Parathyroid adenoma (tissue), 2 donors: ENCODE measurements at regions not wholly inside any gene's neighbourhood (a gene's known extent, or its start where the extent isn't known, plus 50 kb on each side); places are given as distances from the start of the nearest gene placed in this dataset.
"Not testable (repeated sequence)": the region's sequence is repeated elsewhere in the genome, so short reads cannot be mapped to it uniquely, and the experiment has no call there.

Source experiments
- H2AFZ ChIP-seq: fragments of 300-600 bp; sonication (generic); one replicate; pipeline ENCODE4 v1.7.0; 2017; ENCODE audit warnings: antibody characterized with exemption, mild to moderate bottlenecking
- H3K27ac ChIP-seq: fragments of 300-600 bp; sonication (generic); one replicate; pipeline ENCODE4 v1.7.0; 2017
- H3K27me3 ChIP-seq: fragments of 300-600 bp; sonication (generic); one replicate; pipeline ENCODE4 v1.7.0; 2017; ENCODE audit warnings: low read length; ENCODE audit not compliant: control insufficient read depth, insufficient read depth
- H3K36me3 ChIP-seq: fragments of 300-600 bp; sonication (generic); one replicate; pipeline ENCODE4 v1.7.0; 2017; ENCODE audit warnings: low read length; ENCODE audit not compliant: control insufficient read depth, insufficient read depth
- H3K4me1 ChIP-seq: fragments of 300-600 bp; sonication (generic); one replicate; pipeline ENCODE4 v1.7.0; 2017; ENCODE audit warnings: control low read depth
- H3K4me2 ChIP-seq: fragments of 300-600 bp; sonication (generic); one replicate; pipeline ENCODE4 v1.7.0; 2017; ENCODE audit warnings: low read length
- H3K4me3 ChIP-seq: fragments of 300-600 bp; sonication (generic); one replicate; pipeline ENCODE4 v1.7.0; 2017; ENCODE audit warnings: low read depth, low read length
- H3K79me2 ChIP-seq: fragments of 300-600 bp; sonication (generic); one replicate; pipeline ENCODE4 v1.7.0; 2017; ENCODE audit warnings: control low read depth
- H3K9ac ChIP-seq: fragments of 300-600 bp; sonication (generic); one replicate; pipeline ENCODE4 v1.7.0; 2017; ENCODE audit warnings: mild to moderate bottlenecking
- H3K9me3 ChIP-seq: fragments of 300-600 bp; sonication (generic); one replicate; pipeline ENCODE4 v1.7.0; 2017; ENCODE audit warnings: low read length; ENCODE audit not compliant: control insufficient read depth
- CTCF ChIP-seq: fragments of 300-600 bp; sonication (generic); IDR thresholded peaks from one replicate; pipeline ENCODE4 v1.7.0; 2017; ENCODE audit warnings: antibody characterized with exemption, mild to moderate bottlenecking
- donor health status: primary hyperparathyroidism.

GRCh38 chr12:85422762-85423161, 142.7 kb downstream of the ALX1 start:
- TF ChIP-seq CTCF = no peak
- Histone ChIP-seq H3K27me3 (no peaks in the 10 kb centered on the region), H3K4me3 (no peak overlapping the region), H3K27ac (no peak overlapping the region), H3K9me3 (no peaks in the 10 kb centered on the region), H3K79me2 (no peaks in the 10 kb centered on the region), H3K9ac (no peak overlapping the region), H3K4me2 (no peak overlapping the region), H3K36me3 (no peaks in the 10 kb centered on the region), H2AFZ (no peak overlapping the region), H3K4me1 (no peaks in the 10 kb centered on the region)

- no peak overlapping the region for H2AFZ ChIP-seq
- H3K4me3 ChIP-seq = no peak overlapping the region
- no peak overlapping the region for H3K4me2 ChIP-seq
- no peaks in the 10 kb centered on the region for H3K4me1 ChIP-seq
- no peaks in the 10 kb centered on the region for H3K36me3 ChIP-seq
- no peak overlapping the region for H3K9ac ChIP-seq
- no peaks in the 10 kb centered on the region for H3K79me2 ChIP-seq
- no peaks in the 10 kb centered on the region for H3K27me3 ChIP-seq
- H3K27ac ChIP-seq = no peak overlapping the region
- no peaks in the 10 kb centered on the region for H3K9me3 ChIP-seq
- no peak for TF ChIP-seq CTCF
Measured at GRCh38 chr12:85423947-85424346, 143.9 kb downstream of the ALX1 start.

- H3K4me1 ChIP-seq = no peaks in the 10 kb centered on the region
- H3K79me2 ChIP-seq = no peaks in the 10 kb centered on the region
Measured at GRCh38 chr12:85424581-85425348, 144.7 kb downstream of the ALX1 start.

GRCh38 chr12:85425349-85425612, 145.3 kb downstream of the ALX1 start:
- no peaks in the 10 kb centered on the region for H3K4me1 ChIP-seq
- no peak overlapping the region for H3K9ac ChIP-seq
- no peak overlapping the region for H2AFZ ChIP-seq
- no peaks in the 10 kb centered on the region for H3K27me3 ChIP-seq
- H3K4me2 ChIP-seq = no peak overlapping the region
- no peak for TF ChIP-seq CTCF
- no peaks in the 10 kb centered on the region for H3K79me2 ChIP-seq
- H3K4me3 ChIP-seq = no peak overlapping the region
- no peaks in the 10 kb centered on the region for H3K36me3 ChIP-seq
- no peaks in the 10 kb centered on the region for H3K9me3 ChIP-seq
- H3K27ac ChIP-seq = no peak overlapping the region

More at GRCh38 chr12:85424581-85425348, 144.7 kb downstream of the ALX1 start:
- Histone ChIP-seq H2AFZ (no peak overlapping the region), H3K4me2 (no peak overlapping the region), H3K9me3 (no peaks in the 10 kb centered on the region), H3K4me3 (no peak overlapping the region), H3K27ac (no peak overlapping the region), H3K36me3 (no peaks in the 10 kb centered on the region), H3K27me3 (no peaks in the 10 kb centered on the region), H3K9ac (no peak overlapping the region)
- no peak for TF ChIP-seq CTCF

GRCh38 chr12:85425926-85426325, 145.9 kb downstream of the ALX1 start:
- H3K9ac ChIP-seq = no peak overlapping the region
- TF ChIP-seq CTCF = no peak
- no peaks in the 10 kb centered on the region for H3K27me3 ChIP-seq
- H3K36me3 ChIP-seq = no peaks in the 10 kb centered on the region
- H3K4me3 ChIP-seq = no peak overlapping the region
- no peak overlapping the region for H2AFZ ChIP-seq
- H3K27ac ChIP-seq = no peak overlapping the region
- H3K9me3 ChIP-seq = no peaks in the 10 kb centered on the region
- H3K79me2 ChIP-seq = no peaks in the 10 kb centered on the region
- no peak overlapping the region for H3K4me2 ChIP-seq
- H3K4me1 ChIP-seq = no peaks in the 10 kb centered on the region

GRCh38 chr12:85433148-85433547, 153.1 kb downstream of the ALX1 start:
- H3K36me3 ChIP-seq, H3K27me3 ChIP-seq, H3K9ac ChIP-seq, H3K27ac ChIP-seq, H3K9me3 ChIP-seq, H3K79me2 ChIP-seq, H3K4me3 ChIP-seq, H2AFZ ChIP-seq, H3K4me1 ChIP-seq, H3K4me2 ChIP-seq: not testable (repeated sequence)
